HUES48 (cell line): ENCODE measurements at regions not wholly inside any gene's neighbourhood (a gene's known extent, or its start where the extent isn't known, plus 50 kb on each side); places are given as distances from the start of the nearest gene placed in this dataset.
"Not testable (repeated sequence)": the region's sequence is repeated elsewhere in the genome, so short reads cannot be mapped to it uniquely, and the experiment has no call there.

Experiments used
- H3K27ac ChIP-seq: one replicate; pipeline ENCODE4 v1.7.0; 2013; ENCODE audit warnings: low read depth, low read length, inconsistent platforms
- H3K27me3 ChIP-seq: 2 replicates; pipeline ENCODE4 v1.6.1; 2013; ENCODE audit warnings: mild to moderate bottlenecking, low read length; ENCODE audit not compliant: control insufficient read depth, insufficient read depth
- H3K36me3 ChIP-seq: 2 replicates; pipeline ENCODE4 v1.6.1; 2013; ENCODE audit warnings: low read length; ENCODE audit not compliant: control insufficient read depth, insufficient read depth
- H3K4me1 ChIP-seq: 2 replicates; pipeline ENCODE4 v1.6.1; 2013; ENCODE audit warnings: mild to moderate bottlenecking, low read length; ENCODE audit not compliant: control insufficient read depth, insufficient read depth
- H3K4me3 ChIP-seq: 2 replicates; pipeline ENCODE4 v1.5.1; 2013; ENCODE audit warnings: mild to moderate bottlenecking, low read depth, low read length
- H3K9ac ChIP-seq: 2 replicates; pipeline ENCODE4 v1.6.1; 2013; ENCODE audit warnings: mild to moderate bottlenecking, low read depth, low read length, moderate library complexity
- H3K9me3 ChIP-seq: 2 replicates; pipeline ENCODE4 v1.6.1; 2013; ENCODE audit warnings: low read length; ENCODE audit not compliant: control insufficient read depth, insufficient read depth

DNA sequence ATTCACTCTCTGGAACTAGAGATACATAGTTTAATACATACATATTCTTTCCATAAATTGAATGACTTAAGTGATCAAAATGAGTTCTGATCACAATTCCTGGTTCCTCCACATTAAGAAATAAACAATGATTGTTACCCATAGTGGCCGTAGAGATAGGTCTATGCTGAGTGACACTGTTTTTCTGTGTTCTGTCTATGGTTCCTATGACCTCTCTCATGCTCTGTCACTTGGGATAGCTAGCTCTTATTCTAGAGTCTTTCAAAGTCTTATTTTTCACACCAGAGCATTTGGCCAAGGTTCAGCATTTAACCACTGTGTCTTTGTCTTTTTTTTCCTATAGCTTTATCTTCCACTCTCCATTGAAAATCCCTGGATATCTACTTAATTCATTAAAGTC is 132.4 kb downstream of the GOLGA6L6 start:
- Histone ChIP-seq H3K9ac (no peak overlapping the region), H3K4me1 (no peaks in the 10 kb centered on the region), H3K4me3 (no peak overlapping the region), H3K27me3 (no peaks in the 10 kb centered on the region), H3K9me3 (peaks cover 61% of the 10 kb centered on the region), H3K27ac (no peak overlapping the region), H3K36me3 (no peaks in the 10 kb centered on the region)

DNA sequence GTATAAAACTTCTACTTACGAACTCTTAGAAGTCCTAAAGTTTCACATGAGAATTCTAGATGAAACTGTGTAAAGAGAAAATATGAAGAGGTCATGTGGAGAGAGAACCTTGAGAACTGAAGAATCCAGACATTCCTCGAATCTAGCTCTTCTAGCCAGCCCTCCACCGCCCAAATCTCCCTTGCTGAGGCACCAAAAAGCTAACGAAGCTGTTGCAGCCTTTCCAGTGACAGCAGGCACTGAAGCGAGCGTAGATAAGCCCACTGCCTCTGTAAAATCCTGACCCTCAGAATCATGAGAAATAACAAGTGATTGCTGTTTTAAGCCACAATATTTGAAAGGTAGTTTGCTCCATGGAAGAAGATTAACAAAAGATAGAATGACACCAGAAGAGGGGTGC is 134.0 kb downstream of the GOLGA6L6 start:
- Histone ChIP-seq H3K4me3 (no peak overlapping the region), H3K27me3 (no peaks in the 10 kb centered on the region), H3K4me1 (no peaks in the 10 kb centered on the region), H3K9me3 (peaks cover 77% of the 10 kb centered on the region), H3K27ac (no peak overlapping the region), H3K36me3 (no peaks in the 10 kb centered on the region), H3K9ac (no peak overlapping the region)

- not testable (repeated sequence) for H3K36me3 ChIP-seq, H3K27ac ChIP-seq, H3K4me1 ChIP-seq, H3K9ac ChIP-seq, H3K4me3 ChIP-seq, H3K27me3 ChIP-seq
- H3K9me3 ChIP-seq, result peaks cover 91% of the 10 kb centered on the region
Observed at GRCh38 chr15:20404571-20404970, 137.0 kb downstream of the GOLGA6L6 start.

- H3K9me3 ChIP-seq, result peaks cover 91% of the 10 kb centered on the region
- H3K9ac ChIP-seq, H3K4me1 ChIP-seq, H3K27ac ChIP-seq, H3K27me3 ChIP-seq, H3K36me3 ChIP-seq, H3K4me3 ChIP-seq: not testable (repeated sequence)
Observed at GRCh38 chr15:20402586-20402985, 139.0 kb downstream of the GOLGA6L6 start.

GRCh38 chr15:20401058-20401457 is 140.5 kb downstream of the GOLGA6L6 start:
- peaks cover 95% of the 10 kb centered on the region for H3K9me3 ChIP-seq

DNA sequence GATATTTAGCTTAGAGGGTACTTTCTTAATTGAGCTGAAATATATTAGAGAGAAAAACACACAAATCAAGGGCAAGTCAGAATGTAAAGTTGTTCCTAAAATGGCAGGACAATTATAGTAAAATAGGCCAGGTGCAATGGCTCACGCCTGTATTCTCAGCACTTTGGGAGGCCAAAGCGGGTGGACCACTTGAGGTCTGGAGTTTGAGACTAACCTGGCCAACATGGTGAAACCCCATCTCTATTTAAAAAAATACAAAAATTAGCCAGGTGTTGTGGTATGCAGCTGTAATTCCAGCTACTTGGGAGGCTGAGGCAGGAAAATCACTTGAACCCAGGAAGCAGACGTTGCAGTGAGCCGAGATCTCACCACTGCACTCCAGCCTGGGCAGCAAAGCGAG is 142.9 kb downstream of the GOLGA6L6 start:
- H3K27ac ChIP-seq, H3K4me3 ChIP-seq, H3K9ac ChIP-seq, H3K4me1 ChIP-seq, H3K27me3 ChIP-seq, H3K36me3 ChIP-seq: not testable (repeated sequence)
- peaks cover 93% of the 10 kb centered on the region for H3K9me3 ChIP-seq

More at GRCh38 chr15:20401058-20401457, 140.5 kb downstream of the GOLGA6L6 start:
- not testable (repeated sequence) for H3K36me3 ChIP-seq, H3K27ac ChIP-seq, H3K9ac ChIP-seq, H3K4me3 ChIP-seq, H3K4me1 ChIP-seq, H3K27me3 ChIP-seq

DNA sequence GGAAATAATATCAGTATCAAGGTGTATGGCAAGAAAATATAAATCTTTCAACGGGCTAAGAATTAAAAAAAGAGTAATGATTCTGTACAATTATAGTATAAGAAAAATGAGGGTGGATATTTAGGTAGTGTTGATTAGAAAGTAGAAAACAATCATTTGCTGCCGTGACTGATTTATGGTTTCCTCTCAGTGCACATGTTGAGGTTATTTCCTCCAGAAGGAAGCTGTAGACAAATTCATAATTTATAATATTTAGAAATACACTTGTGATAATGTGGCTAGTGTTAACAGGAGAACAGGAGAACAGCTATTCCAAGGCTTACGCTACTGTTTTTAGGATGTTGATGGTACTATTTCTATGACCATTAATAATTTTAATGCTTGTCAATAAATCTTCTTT is 153.4 kb downstream of the GOLGA6L6 start:
- H3K4me1 ChIP-seq, H3K27ac ChIP-seq, H3K27me3 ChIP-seq, H3K4me3 ChIP-seq, H3K9ac ChIP-seq, H3K36me3 ChIP-seq: not testable (repeated sequence)
- peaks cover 89% of the 10 kb centered on the region for H3K9me3 ChIP-seq

DNA sequence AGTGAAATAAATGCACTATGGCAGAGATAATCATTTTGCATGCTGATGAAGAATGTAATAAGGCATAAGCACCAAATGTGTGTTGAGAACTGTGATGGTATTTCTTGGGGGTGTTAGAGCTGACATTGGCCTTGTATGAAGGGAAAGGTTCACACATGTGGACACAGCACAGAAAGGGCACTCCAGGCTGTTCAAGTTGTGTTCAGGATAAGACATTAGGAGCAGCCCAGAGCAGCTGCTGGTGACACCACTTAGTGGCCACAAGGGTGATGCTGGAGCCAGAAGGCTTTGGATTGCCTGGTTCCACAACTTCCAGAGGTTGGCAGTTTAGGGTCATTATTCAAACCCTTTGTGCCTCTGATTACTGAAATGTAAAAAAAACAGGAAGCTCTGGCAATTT is 155.4 kb downstream of the GOLGA6L6 start:
- Histone ChIP-seq H3K27me3 (no peaks in the 10 kb centered on the region), H3K4me3 (no peak overlapping the region), H3K4me1 (no peaks in the 10 kb centered on the region), H3K9me3 (peaks cover 88% of the 10 kb centered on the region), H3K9ac (no peak overlapping the region), H3K36me3 (no peaks in the 10 kb centered on the region; the same call in 1 of the 2 replicates), H3K27ac (no peak overlapping the region)

DNA sequence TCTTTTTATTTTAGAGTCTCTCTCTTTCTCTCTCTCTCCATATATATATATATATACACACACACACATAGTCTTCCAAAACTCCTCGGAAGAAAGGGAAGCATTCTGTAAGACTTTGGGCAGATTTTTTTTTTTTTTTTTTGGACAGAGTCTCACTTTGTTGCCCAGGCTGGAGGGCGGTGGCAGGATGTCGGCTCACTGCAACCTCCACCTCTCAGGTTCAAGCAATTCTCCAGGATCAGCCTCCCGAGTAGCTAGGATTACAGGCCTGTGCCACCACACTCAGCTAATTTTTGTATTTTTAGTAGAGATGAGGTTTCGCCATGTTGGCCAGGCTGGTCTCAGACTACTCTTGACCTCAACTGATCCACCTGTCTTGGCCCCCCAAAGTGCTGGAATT is 161.4 kb downstream of the GOLGA6L6 start:
- H3K4me1 ChIP-seq, H3K9ac ChIP-seq, H3K36me3 ChIP-seq, H3K27ac ChIP-seq, H3K4me3 ChIP-seq, H3K27me3 ChIP-seq: not testable (repeated sequence)
- H3K9me3 ChIP-seq, result peaks cover 82% of the 10 kb centered on the region

DNA sequence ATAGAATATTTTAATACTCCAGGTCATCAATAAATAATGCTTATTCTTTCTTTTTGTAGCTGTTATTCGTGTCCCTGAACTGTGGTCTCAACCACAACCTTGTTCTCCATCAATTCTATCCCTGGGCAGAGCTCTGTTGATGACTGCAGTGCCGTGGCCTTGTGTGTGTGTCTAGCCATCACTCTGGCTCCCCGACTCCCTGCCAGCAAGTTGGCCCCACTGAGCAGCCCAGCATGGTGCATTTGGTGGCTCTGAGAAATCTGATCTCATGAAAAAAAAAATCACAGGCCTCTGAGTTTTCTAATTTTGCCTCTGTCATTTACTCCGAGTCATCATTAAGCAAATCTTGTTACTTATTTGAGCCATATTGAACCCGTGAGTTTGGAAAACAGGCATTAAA is 164.7 kb downstream of the GOLGA6L6 start:
- Histone ChIP-seq H3K9ac (no peak overlapping the region), H3K4me3 (no peak overlapping the region), H3K4me1 (no peaks in the 10 kb centered on the region), H3K27ac (no peak overlapping the region), H3K36me3 (no peaks in the 10 kb centered on the region), H3K27me3 (no peaks in the 10 kb centered on the region), H3K9me3 (peaks cover 86% of the 10 kb centered on the region)

DNA sequence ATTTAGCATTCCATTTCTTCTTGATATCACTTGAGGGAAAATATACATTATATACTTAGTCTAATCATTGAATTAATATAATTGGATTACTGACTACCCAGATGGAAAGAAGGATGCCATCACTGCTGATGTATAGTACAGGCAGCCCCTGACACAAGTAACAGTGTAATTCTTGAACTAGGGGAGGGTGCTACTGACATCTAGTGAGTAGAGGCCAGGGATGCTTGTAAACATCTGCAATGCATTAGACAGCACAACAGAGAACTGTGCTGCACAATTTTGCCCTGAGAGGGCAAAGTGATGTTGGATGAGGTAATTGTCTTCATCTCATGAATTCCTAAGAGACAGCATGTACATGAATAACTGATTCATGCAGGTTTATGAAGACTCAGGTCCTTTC is 169.2 kb downstream of the GOLGA6L6 start:
- not testable (repeated sequence) for H3K4me3 ChIP-seq, H3K27ac ChIP-seq, H3K4me1 ChIP-seq, H3K9ac ChIP-seq, H3K36me3 ChIP-seq, H3K27me3 ChIP-seq
- H3K9me3 ChIP-seq, result peaks cover 81% of the 10 kb centered on the region

DNA sequence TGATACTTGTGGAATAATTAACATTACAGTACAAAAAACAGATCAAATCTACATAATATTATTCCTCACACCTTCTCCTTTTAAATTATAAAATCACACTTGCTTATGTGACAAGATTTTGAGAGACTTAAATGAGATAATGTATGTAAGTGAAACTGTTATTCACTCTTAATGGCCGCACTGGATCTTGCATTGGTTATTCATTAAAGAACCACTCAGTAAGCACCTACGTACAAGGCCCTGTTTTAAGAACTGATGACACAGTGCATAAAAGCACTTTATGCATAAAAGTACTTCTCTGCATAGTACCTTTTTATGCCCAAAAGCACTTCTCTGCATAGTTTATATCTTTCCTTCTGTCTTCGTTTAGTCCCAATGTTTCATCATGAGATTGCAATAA is 172.1 kb downstream of the GOLGA6L6 start:
- Histone ChIP-seq H3K9ac (no peak overlapping the region), H3K4me3 (no peak overlapping the region), H3K36me3 (no peaks in the 10 kb centered on the region), H3K4me1 (no peaks in the 10 kb centered on the region), H3K27me3 (no peaks in the 10 kb centered on the region), H3K27ac (no peak overlapping the region), H3K9me3 (peaks cover 89% of the 10 kb centered on the region)
